ENCODE measurements at regions not wholly inside any gene's neighbourhood (a gene's known extent, or its start where the extent isn't known, plus 50 kb on each side); places are given as distances from the start of the nearest gene placed in this dataset.

DNA sequence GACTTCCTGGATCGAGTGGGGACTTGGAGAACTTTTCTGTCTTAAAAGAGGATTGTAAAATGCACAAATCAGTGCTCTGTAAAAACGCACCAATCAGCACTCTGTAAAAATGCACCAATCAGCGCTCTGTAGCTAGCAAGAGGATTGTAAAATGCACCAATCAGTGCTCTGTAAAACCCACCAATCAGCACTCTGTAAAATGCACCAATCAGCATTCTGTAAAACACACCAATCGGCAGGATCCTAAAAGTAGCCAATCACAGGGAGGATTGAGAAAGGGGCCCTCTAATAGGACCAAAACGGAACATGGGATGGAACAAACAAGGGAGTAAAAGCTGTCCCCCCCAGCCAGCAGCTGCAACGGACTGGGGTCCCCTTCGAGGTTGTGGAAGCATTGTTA, 587.4 kb upstream of the ALCAM start:
- no peak overlapping the region for H2AK5ac ChIP-seq (ENCODE audit: insufficient read length, low read length)
- H3K27ac Mint-ChIP-seq: no peak overlapping the region
- H2BK5ac ChIP-seq (ENCODE audit: insufficient read length, low read length): no peak overlapping the region
- H2BK20ac ChIP-seq (ENCODE audit: low read depth, low read length, poor library complexity, severe bottlenecking): no peak overlapping the region
- H3K36me3 Mint-ChIP-seq (ENCODE audit: insufficient read depth in 1 of 3, low read depth in 3 of 3): peaks cover 3 to 6% (median 4%) of the 10 kb centered on the region in 3 experiments; a peak in 5 of 7 replicates
- H3K18ac ChIP-seq (ENCODE audit: insufficient read length, low read depth, low read length): no peak overlapping the region
- no peaks in the 10 kb centered on the region for H3K27me3 Mint-ChIP-seq (ENCODE audit: low read depth)
- no peaks in the 10 kb centered on the region for H3K4me1 ChIP-seq (ENCODE audit: insufficient read depth, low read length)
- H3K4ac ChIP-seq (ENCODE audit: low read depth, low read length): no peak overlapping the region
- H3K79me2 ChIP-seq (ENCODE audit: insufficient read depth, low read length): no peaks in the 10 kb centered on the region
- no peak for TF ChIP-seq CTCF (conservative IDR thresholded peaks at IDR 0.05)
- H3K27me3 ChIP-seq (ENCODE audit: insufficient read depth, low read length): no peaks in the 10 kb centered on the region
- H2BK12ac ChIP-seq (ENCODE audit: insufficient read length, low read depth, low read length): no peak overlapping the region
- H3K9me3 ChIP-seq (ENCODE audit: control insufficient read depth, low read depth, low read length): no peaks in the 10 kb centered on the region
- H3K79me1 ChIP-seq (ENCODE audit: insufficient read depth, low read depth, low read length, poor library complexity, severe bottlenecking): no peaks in the 10 kb centered on the region
- H4K20me1 ChIP-seq (ENCODE audit: control insufficient read depth, insufficient read depth, insufficient read length): no peaks in the 10 kb centered on the region
- H3K27ac ChIP-seq (ENCODE audit: insufficient read length, low read depth, low read length): no peak overlapping the region
- no peak overlapping the region for H3K9ac ChIP-seq (ENCODE audit: extremely low read depth, insufficient read length, low read length)
- no peak overlapping the region for H2AFZ ChIP-seq (ENCODE audit: low read length)
- no peak overlapping the region for H3K4me3 Mint-ChIP-seq
- peaks cover 4% of the 10 kb centered on the region in 2 experiments; a peak in 3 of 5 replicates for H3K9me3 Mint-ChIP-seq
- DNase-seq: no peak
- H3K23me2 ChIP-seq (ENCODE audit: insufficient read length, low read depth, low read length, poor library complexity, severe bottlenecking): no peaks in the 10 kb centered on the region
- H4K5ac ChIP-seq (ENCODE audit: insufficient read length, low read depth, low read length): no peak overlapping the region
- no peak overlapping the region for H3K56ac ChIP-seq (ENCODE audit: insufficient read length, low read depth, low read length)
- no peak overlapping the region for H3K14ac ChIP-seq (ENCODE audit: insufficient read depth, low read length)
- no peak overlapping the region for H2BK120ac ChIP-seq (ENCODE audit: low read depth, low read length, poor library complexity, severe bottlenecking)
- WGBS (ENCODE audit: extremely low coverage, insufficient read length, low lambda C conversion rate): no CpG with 5 or more reads among the region's 7 CpGs
- peaks cover 0 to 4% of the 10 kb centered on the region in 2 experiments; a peak in 2 of 4 replicates for H3K4me1 Mint-ChIP-seq
- H2BK15ac ChIP-seq (ENCODE audit: low read depth, low read length): no peak overlapping the region
- H3K23ac ChIP-seq (ENCODE audit: insufficient read length, low read depth, low read length): no peak overlapping the region
- no peak overlapping the region for H3T11ph ChIP-seq (ENCODE audit: low read length)
- no peak overlapping the region for H4K8ac ChIP-seq (replicated peaks; ENCODE audit: insufficient read length, low read depth, low read length)
- H4K91ac ChIP-seq (ENCODE audit: insufficient read length, low read depth, low read length): no peak overlapping the region
- no peak overlapping the region for H3K4me2 ChIP-seq (ENCODE audit: insufficient read depth, insufficient read length, low read length)
